ENCODE measurements at regions not wholly inside any gene's neighbourhood (a gene's known extent, or its start where the extent isn't known, plus 50 kb on each side); places are given as distances from the start of the nearest gene placed in this dataset.

- TF ChIP-seq E2F6 (IDR thresholded peaks at IDR 0.05), result no peak
Measured at GRCh38 chr16:74113545-74113944, 183.1 kb upstream of the PSMD7 start (continued).

Measured in H1 (cell line).